NCI-H748 treated with DMSO at 0.1 percent for 48 hours (cell line): ENCODE measurements at regions not wholly inside any gene's neighbourhood (a gene's known extent, or its start where the extent isn't known, plus 50 kb on each side); places are given as distances from the start of the nearest gene placed in this dataset.
A peak's percentile ranks its signal among the peaks of the same experiment; 100 is the strongest.

Experiments used
- DNase-seq: peaks from one replicate; lab custom pipeline; 2025; lab: John Stamatoyannopoulos, UW

GRCh38 chr2:222058819-222059445 lies 239.9 kb downstream of the PAX3 start:
- no peak for DNase-seq

GRCh38 chr2:222057347-222058073 lies 241.3 kb downstream of the PAX3 start:
- DNase-seq, result peak; percentile 57

GRCh38 chr2:222055328-222055727 lies 243.5 kb downstream of the PAX3 start:
- no peak for DNase-seq

- no peak for DNase-seq
These were observed 244.0 kb downstream of the PAX3 start for GRCh38 chr2:222054813-222055212.

- DNase-seq, result peak; percentile 86
These were observed 245.8 kb downstream of the PAX3 start for GRCh38 chr2:222052934-222053367.

GRCh38 chr2:222050981-222051380 lies 247.8 kb downstream of the PAX3 start:
- DNase-seq, result no peak

- DNase-seq, result no peak
These were observed 248.9 kb downstream of the PAX3 start for GRCh38 chr2:222049946-222050345.

- DNase-seq, result no peak
These were observed 254.9 kb downstream of the PAX3 start for GRCh38 chr2:222043897-222044296.

- no peak for DNase-seq
These were observed 256.1 kb downstream of the PAX3 start for GRCh38 chr2:222042666-222043065.

- no peak for DNase-seq
These were observed 258.5 kb downstream of the PAX3 start for GRCh38 chr2:222040333-222040732.

GRCh38 chr2:222039821-222040220 lies 259.0 kb downstream of the PAX3 start:
- no peak for DNase-seq

- DNase-seq, result no peak
These were observed 260.6 kb downstream of the PAX3 start for GRCh38 chr2:222038067-222038802.

GRCh38 chr2:222037211-222037610 lies 261.6 kb downstream of the PAX3 start:
- DNase-seq, result no peak

GRCh38 chr2:222034058-222034457 lies 264.7 kb downstream of the PAX3 start:
- DNase-seq, result no peak

- no peak for DNase-seq
These were observed 265.3 kb downstream of the PAX3 start for GRCh38 chr2:222033541-222033940.

- peak; percentile 58 for DNase-seq
These were observed 272.9 kb downstream of the PAX3 start for GRCh38 chr2:222025881-222026271.

GRCh38 chr2:222024932-222025880 lies 273.6 kb downstream of the PAX3 start:
- peak; percentile 64 for DNase-seq

GRCh38 chr2:222017252-222017850 lies 281.4 kb downstream of the PAX3 start:
- no peak for DNase-seq

GRCh38 chr2:222013889-222014288 lies 284.9 kb downstream of the PAX3 start:
- no peak for DNase-seq

- no peak for DNase-seq
These were observed 298.5 kb downstream of the PAX3 start for GRCh38 chr2:222000326-222000725.

- DNase-seq, result no peak
These were observed 299.1 kb downstream of the PAX3 start for GRCh38 chr2:221999717-222000116.
